Type B pancreatic cell (in vitro differentiated cells): ENCODE measurements at regions not wholly inside any gene's neighbourhood (a gene's known extent, or its start where the extent isn't known, plus 50 kb on each side); places are given as distances from the start of the nearest gene placed in this dataset.

Experiments
- DNase-seq: peaks from one replicate; pipeline ENCODE4 v3.0.0; 2021; ENCODE audit warnings: mixed read lengths; ENCODE audit not compliant: unreplicated experiment; ENCODE audit errors: extremely low spot score
- H3K27ac Mint-ChIP-seq: 2 replicates; pipeline ENCODE4 v1.8.0; 2021; ENCODE audit warnings: mild to moderate bottlenecking, mixed read lengths
- H3K27me3 Mint-ChIP-seq: 2 replicates; pipeline ENCODE4 v1.8.0; 2021; ENCODE audit warnings: mixed read lengths
- H3K36me3 Mint-ChIP-seq: 2 replicates; pipeline ENCODE4 v1.8.0; 2021; ENCODE audit warnings: mixed read lengths
- H3K4me1 Mint-ChIP-seq: one replicate; pipeline ENCODE4 v1.8.0; 2021; ENCODE audit warnings: mixed read lengths; ENCODE audit not compliant: unreplicated experiment
- H3K4me3 Mint-ChIP-seq: 2 replicates; pipeline ENCODE4 v1.8.0; 2021; ENCODE audit warnings: mild to moderate bottlenecking, mixed read lengths
- H3K9me3 Mint-ChIP-seq: 2 replicates; pipeline ENCODE4 v1.8.0; 2021; ENCODE audit warnings: mixed read lengths
- CTCF ChIP-seq: fragments of 200-600 bp; sonication (generic); conservative IDR thresholded peaks from 2 replicates; pipeline ENCODE4 v1.5.0; 2021; ENCODE audit warnings: antibody characterized with exemption, mild to moderate bottlenecking

GRCh38 chr6:156448579-156448978, 328.6 kb upstream of the ARID1B start:
- no peaks in the 10 kb centered on the region for H3K27me3 Mint-ChIP-seq
- H3K9me3 Mint-ChIP-seq: peaks cover 10% of the 10 kb centered on the region
- DNase-seq: no peak
- no peak overlapping the region for H3K27ac Mint-ChIP-seq
- H3K36me3 Mint-ChIP-seq: no peaks in the 10 kb centered on the region
- no peaks in the 10 kb centered on the region for H3K4me1 Mint-ChIP-seq
- H3K4me3 Mint-ChIP-seq: no peak overlapping the region
- no peak for TF ChIP-seq CTCF

GRCh38 chr6:156440688-156441087, 336.5 kb upstream of the ARID1B start:
- H3K9me3 Mint-ChIP-seq: no peaks in the 10 kb centered on the region
- DNase-seq: no peak
- H3K27me3 Mint-ChIP-seq: no peaks in the 10 kb centered on the region
- H3K27ac Mint-ChIP-seq: no peak overlapping the region
- H3K36me3 Mint-ChIP-seq: no peaks in the 10 kb centered on the region
- no peak for TF ChIP-seq CTCF
- H3K4me1 Mint-ChIP-seq: no peaks in the 10 kb centered on the region
- H3K4me3 Mint-ChIP-seq: no peak overlapping the region

GRCh38 chr6:156438350-156438923, 338.7 kb upstream of the ARID1B start:
- Mint-ChIP-seq H3K27ac (no peak overlapping the region), H3K36me3 (no peaks in the 10 kb centered on the region), H3K27me3 (no peaks in the 10 kb centered on the region), H3K4me1 (no peaks in the 10 kb centered on the region), H3K9me3 (no peaks in the 10 kb centered on the region), H3K4me3 (no peak overlapping the region)
- no peak for TF ChIP-seq CTCF
- no peak for DNase-seq

GRCh38 chr6:156437121-156437879, 339.9 kb upstream of the ARID1B start:
- Mint-ChIP-seq H3K9me3 (no peaks in the 10 kb centered on the region), H3K27me3 (no peaks in the 10 kb centered on the region), H3K4me3 (no peak overlapping the region), H3K27ac (no peak overlapping the region), H3K4me1 (no peaks in the 10 kb centered on the region), H3K36me3 (no peaks in the 10 kb centered on the region)
- DNase-seq: no peak
- TF ChIP-seq CTCF: no peak

GRCh38 chr6:156434795-156435190, 342.4 kb upstream of the ARID1B start:
- Mint-ChIP-seq H3K36me3 (no peaks in the 10 kb centered on the region), H3K4me1 (no peaks in the 10 kb centered on the region), H3K27ac (no peak overlapping the region), H3K27me3 (no peaks in the 10 kb centered on the region), H3K4me3 (no peak overlapping the region), H3K9me3 (no peaks in the 10 kb centered on the region)
- TF ChIP-seq CTCF: no peak
- DNase-seq: no peak
